Gastroesophageal sphincter (tissue), 4 donors: ENCODE measurements at regions not wholly inside any gene's neighbourhood (a gene's known extent, or its start where the extent isn't known, plus 50 kb on each side); places are given as distances from the start of the nearest gene placed in this dataset.

Source experiments
- ATAC-seq: fragments of 150-250 bp; one replicate; pipeline ENCODE4 v1.9.1; 2016; ENCODE audit warnings: mild to moderate bottlenecking, moderate library complexity
- H3K27ac ChIP-seq, 4 donors: fragments of 200-600 bp; sonication (generic) in 3 of 4; 1 replicate in 3 of 4; 2 replicates in 1 of 4; pipeline ENCODE4 v1.5.1; 2016 to 2019
- H3K27me3 ChIP-seq: fragments of 200-600 bp; sonication (generic); one replicate; pipeline ENCODE4 v1.5.1; 2019
- H3K36me3 ChIP-seq, 2 donors: fragments of 200-600 bp; sonication (generic); one replicate each; pipeline ENCODE4 v1.5.1; 2019; ENCODE audit warnings: control low read depth in 1 of 2
- H3K4me1 ChIP-seq, 3 donors: fragments of 200-600 bp; sonication (generic); 1 replicate in 2 of 3; 2 replicates in 1 of 3; pipeline ENCODE4 v1.5.1; 2016 to 2019; ENCODE audit warnings: control low read depth in 2 of 3
- H3K4me3 ChIP-seq, 2 donors: fragments of 200-600 bp; sonication (generic); one replicate each; pipeline ENCODE4 v1.5.1; 2019; ENCODE audit warnings: mild to moderate bottlenecking in 1 of 2, moderate library complexity in 1 of 2
- H3K9me3 ChIP-seq, 3 donors: fragments of 200-600 bp; sonication (generic); one replicate each; pipeline ENCODE4 v1.5.1; 2017 to 2019; ENCODE audit warnings: control low read depth in 2 of 3
- EP300 ChIP-seq: sonication (generic); formaldehyde crosslinking; IDR thresholded peaks from one replicate; pipeline ENCODE4 v1.6.1; 2017; ENCODE audit warnings: antibody characterized with exemption, mild to moderate bottlenecking
- POLR2A ChIP-seq, 2 donors: fragments of 450-650 bp; IDR thresholded peaks; one replicate each; pipeline ENCODE4 v1.6.1; 2017; ENCODE audit warnings: antibody characterized with exemption in 2 of 2, mild to moderate bottlenecking in 2 of 2, moderate library complexity in 1 of 2
- POLR2AphosphoS5 ChIP-seq: sonication (generic); formaldehyde crosslinking; IDR thresholded peaks from one replicate; pipeline ENCODE4 v1.6.1; 2017; ENCODE audit warnings: antibody characterized with exemption
- WGBS, 2 donors: methylation state at CpG; one replicate each; pipeline ENCODE4 v1.1.5; 2018; ENCODE audit warnings: low coverage in 1 of 2; 5-methylcytosine and 5-hydroxymethylcytosine counted together
- TF ChIP-seq, protein P1 (sequence below), 4 experiments: fragments of 200-600 bp in 2 of 4; fragments of 450-650 bp in 2 of 4; sonication (generic) in 1 of 4; IDR thresholded peaks; one replicate each; pipeline ENCODE4 v1.5.1; 2017 to 2019; ENCODE audit warnings: antibody characterized with exemption in 4 of 4, mild to moderate bottlenecking in 2 of 4, moderate library complexity in 2 of 4

DNA sequence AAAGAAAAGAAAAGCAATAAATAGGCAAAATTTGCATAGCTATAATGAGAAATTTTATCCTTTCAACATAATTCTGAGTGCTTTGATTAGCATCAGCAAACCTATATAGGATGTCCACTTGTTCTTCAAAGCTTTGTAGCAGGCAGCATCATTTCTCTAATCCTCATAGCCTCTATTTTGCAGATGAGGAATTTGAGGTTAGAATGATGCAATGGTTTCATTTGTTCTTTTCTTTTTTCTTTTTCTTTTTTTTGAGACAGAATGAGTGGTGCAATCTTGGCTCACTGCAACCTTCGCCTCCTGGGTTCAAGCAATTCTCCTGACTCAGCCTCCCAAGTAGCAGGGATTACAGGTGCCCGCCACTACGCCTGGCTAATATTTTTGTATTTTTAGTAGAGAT, 594.4 kb downstream of the TOX3 start:
- TF ChIP-seq POLR2AphosphoS5 (no peak), POLR2A (IDR thresholded peaks at IDR 0.05) (no peak)
- no peak for ATAC-seq

DNA sequence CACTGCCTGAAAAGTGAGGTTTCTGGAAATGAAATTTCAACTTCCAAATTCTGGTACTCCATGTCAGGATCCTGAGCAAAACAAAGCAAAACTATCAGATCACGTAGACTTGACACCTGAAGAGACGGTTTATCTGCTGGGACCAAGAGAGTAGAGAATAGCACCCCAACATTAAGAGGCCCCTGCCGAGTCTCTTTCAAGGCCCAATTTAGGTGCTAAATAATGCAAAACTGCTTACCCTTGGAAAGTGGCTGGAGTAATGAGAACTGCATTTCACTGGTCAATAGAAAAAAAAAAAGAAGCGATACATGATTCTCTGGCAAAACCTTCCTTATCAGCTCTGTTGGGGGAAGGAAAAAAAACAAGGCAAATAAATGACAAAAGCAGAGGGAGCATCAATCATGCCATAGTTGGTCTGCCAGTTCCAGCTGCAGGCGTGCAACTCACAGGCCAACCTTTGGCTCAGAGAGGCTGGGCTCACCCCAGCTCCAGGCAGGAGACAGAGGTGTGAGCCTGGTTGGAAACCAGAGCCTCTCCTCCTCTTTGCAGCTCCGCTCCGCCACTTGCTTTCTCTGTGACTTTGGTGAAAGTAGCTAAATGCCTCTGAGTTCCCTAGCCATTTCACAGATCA, 595.2 kb downstream of the TOX3 start:
- WGBS, 2 donors = 60 to 68% methylated on average over 1 to 7 of the region's 7 CpGs
- no peak for ATAC-seq

More for the DNA sequence above, 594.4 kb downstream of the TOX3 start:
- Histone ChIP-seq H3K27me3 (peaks cover 5% of the 10 kb centered on the region), H3K36me3 (no peaks in the 10 kb centered on the region), H3K4me1 (no peaks in the 10 kb centered on the region), H3K27ac (no peak overlapping the region), H3K4me3 (no peak overlapping the region), H3K9me3 (no peaks in the 10 kb centered on the region)
- WGBS, 2 donors = 94% methylated on average over 2 of the region's 3 CpGs; no CpG with 5 or more reads in 1 of the 2 donors

DNA sequence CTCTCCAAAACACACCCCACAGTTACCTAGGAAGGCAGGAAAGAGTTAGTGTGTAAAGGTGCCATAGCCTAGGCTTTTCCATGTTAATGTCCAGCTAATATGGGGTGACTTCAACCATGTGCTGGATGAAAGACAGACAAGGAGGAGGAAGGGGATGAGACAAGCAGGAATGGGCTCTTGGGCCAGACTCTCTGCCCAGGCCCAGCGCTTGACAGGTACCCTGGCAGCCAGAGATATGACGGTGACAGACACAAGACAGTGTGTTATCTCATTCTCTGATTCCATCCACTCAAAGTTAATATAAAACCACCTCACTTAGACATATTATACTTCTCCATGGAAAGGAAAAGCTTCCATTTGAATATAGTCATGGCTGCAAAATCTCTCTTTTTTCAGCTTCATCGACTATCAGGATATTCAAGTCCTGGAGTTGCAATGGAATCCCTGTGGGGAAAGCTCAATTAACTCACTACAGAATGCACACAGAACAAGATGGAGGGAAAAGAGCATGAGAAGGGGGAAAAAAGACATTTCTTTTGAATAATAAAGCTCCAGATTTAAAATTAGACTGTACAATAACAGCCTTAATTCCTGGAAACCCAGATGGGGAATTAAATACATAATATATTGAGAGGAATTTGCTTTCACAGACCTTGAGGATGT, 596.7 kb downstream of the TOX3 start:
- no peak for ATAC-seq
- Histone ChIP-seq H3K9me3 (no peaks in the 10 kb centered on the region), H3K27me3 (peaks cover 5% of the 10 kb centered on the region), H3K4me1 (no peaks in the 10 kb centered on the region), H3K27ac (no peak overlapping the region), H3K36me3 (no peaks in the 10 kb centered on the region), H3K4me3 (no peak overlapping the region)
- WGBS, 2 donors = 88 to 100% methylated on average over 2 to 3 of the region's 3 CpGs
- TF ChIP-seq POLR2AphosphoS5 (no peak), EP300 (no peak), POLR2A (IDR thresholded peaks at IDR 0.05) (no peak)
- TF ChIP-seq, protein P1, sequence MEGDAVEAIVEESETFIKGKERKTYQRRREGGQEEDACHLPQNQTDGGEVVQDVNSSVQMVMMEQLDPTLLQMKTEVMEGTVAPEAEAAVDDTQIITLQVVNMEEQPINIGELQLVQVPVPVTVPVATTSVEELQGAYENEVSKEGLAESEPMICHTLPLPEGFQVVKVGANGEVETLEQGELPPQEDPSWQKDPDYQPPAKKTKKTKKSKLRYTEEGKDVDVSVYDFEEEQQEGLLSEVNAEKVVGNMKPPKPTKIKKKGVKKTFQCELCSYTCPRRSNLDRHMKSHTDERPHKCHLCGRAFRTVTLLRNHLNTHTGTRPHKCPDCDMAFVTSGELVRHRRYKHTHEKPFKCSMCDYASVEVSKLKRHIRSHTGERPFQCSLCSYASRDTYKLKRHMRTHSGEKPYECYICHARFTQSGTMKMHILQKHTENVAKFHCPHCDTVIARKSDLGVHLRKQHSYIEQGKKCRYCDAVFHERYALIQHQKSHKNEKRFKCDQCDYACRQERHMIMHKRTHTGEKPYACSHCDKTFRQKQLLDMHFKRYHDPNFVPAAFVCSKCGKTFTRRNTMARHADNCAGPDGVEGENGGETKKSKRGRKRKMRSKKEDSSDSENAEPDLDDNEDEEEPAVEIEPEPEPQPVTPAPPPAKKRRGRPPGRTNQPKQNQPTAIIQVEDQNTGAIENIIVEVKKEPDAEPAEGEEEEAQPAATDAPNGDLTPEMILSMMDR (IDR thresholded peaks at IDR 0.05) = no peak

More for the DNA sequence above, 595.2 kb downstream of the TOX3 start:
- Histone ChIP-seq H3K4me1 (no peaks in the 10 kb centered on the region), H3K9me3 (no peaks in the 10 kb centered on the region), H3K36me3 (no peaks in the 10 kb centered on the region), H3K4me3 (no peak overlapping the region), H3K27me3 (peaks cover 5% of the 10 kb centered on the region), H3K27ac (no peak overlapping the region)
- TF ChIP-seq POLR2A (IDR thresholded peaks at IDR 0.05) (no peak), EP300 (no peak), POLR2AphosphoS5 (no peak)
- TF ChIP-seq, protein P1 (IDR thresholded peaks at IDR 0.05) = no peak

DNA sequence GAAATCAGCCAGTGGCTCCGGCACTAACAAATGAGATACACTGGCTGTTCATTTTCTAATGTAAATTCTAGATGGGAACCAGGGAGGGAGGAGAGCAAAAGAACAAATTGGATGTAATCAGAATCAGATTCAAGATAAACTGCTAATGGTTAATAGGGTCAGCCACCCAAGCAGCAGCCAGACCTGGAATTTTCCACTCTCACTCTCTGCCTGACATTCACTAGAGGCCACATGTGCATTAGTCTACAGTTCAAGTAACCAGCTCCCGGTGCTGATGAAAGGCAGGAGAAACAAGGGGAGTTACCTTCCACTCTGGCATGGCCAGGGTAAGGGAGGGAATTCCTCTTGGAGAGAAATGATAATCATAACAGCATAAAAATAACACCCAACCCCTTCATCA, 597.7 kb downstream of the TOX3 start:
- no peak for ATAC-seq
- Histone ChIP-seq H3K4me3 (no peak overlapping the region), H3K27me3 (peaks cover 5% of the 10 kb centered on the region), H3K4me1 (no peaks in the 10 kb centered on the region), H3K27ac (no peak overlapping the region), H3K36me3 (no peaks in the 10 kb centered on the region), H3K9me3 (no peaks in the 10 kb centered on the region)
- 0 to 58% methylated on average over 1 to 2 of the region's 2 CpGs for WGBS, 2 donors
- no peak for TF ChIP-seq EP300
- TF ChIP-seq POLR2AphosphoS5 = no peak
- no peak for TF ChIP-seq POLR2A (IDR thresholded peaks at IDR 0.05)
- TF ChIP-seq, protein P1 (IDR thresholded peaks at IDR 0.05) = no peak

DNA sequence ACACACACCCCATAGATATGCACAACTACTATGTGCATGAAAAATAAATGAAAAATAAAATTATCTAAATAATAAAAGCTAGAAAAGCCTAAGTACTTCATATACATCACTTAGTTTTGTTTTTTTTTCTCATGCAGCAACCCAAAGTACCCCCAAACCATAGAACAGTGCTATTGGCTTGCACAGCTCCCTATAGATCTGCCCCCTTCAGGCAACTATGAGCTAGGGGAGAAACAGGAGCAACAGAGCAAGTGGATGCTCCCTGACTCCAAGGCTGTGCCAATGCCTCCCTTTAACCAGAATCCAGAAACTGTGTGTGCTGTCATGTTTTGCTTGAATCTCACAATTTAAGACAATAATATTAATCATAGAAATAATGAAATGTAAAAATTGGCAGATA, 605.5 kb downstream of the TOX3 start:
- ATAC-seq = no peak
- H3K27me3 ChIP-seq = peaks cover 4% of the 10 kb centered on the region
- no peak overlapping the region for H3K27ac ChIP-seq
- H3K4me1 ChIP-seq = no peaks in the 10 kb centered on the region
- no peak overlapping the region for H3K4me3 ChIP-seq
- no peaks in the 10 kb centered on the region for H3K9me3 ChIP-seq
- TF ChIP-seq EP300 (no peak), POLR2A (IDR thresholded peaks at IDR 0.05) (no peak), POLR2AphosphoS5 (no peak)
- TF ChIP-seq, protein P1 (IDR thresholded peaks at IDR 0.05) = no peak
- H3K36me3 ChIP-seq = no peaks in the 10 kb centered on the region
